ENCODE measurements at regions not wholly inside any gene's neighbourhood (a gene's known extent, or its start where the extent isn't known, plus 50 kb on each side); places are given as distances from the start of the nearest gene placed in this dataset.
"Not testable (repeated sequence)": the region's sequence is repeated elsewhere in the genome, so short reads cannot be mapped to it uniquely, and the experiment has no call there.

- WGBS (ENCODE audit: low lambda C conversion rate, missing lambda C conversion rate) = 65% methylated on average over 1 of the region's 1 CpG
- TF ChIP-seq EZH2phosphoT487 (IDR thresholded peaks at IDR 0.05; ENCODE audit: low read depth, severe bottlenecking, unreplicated experiment) = no peak
- no peaks in the 10 kb centered on the region for H3K9me3 ChIP-seq (ENCODE audit: low read depth)
- no peak overlapping the region for H3K4me2 ChIP-seq
- DNase-seq (ENCODE audit: low spot score) = no peak
- no peak overlapping the region for H3K4me3 ChIP-seq
- no peaks in the 10 kb centered on the region for H3K9me2 ChIP-seq (replicated peaks; ENCODE audit: insufficient read depth)
- H3K27ac ChIP-seq = no peak overlapping the region
- no peaks in the 10 kb centered on the region for H4K20me1 ChIP-seq (ENCODE audit: insufficient read depth, poor library complexity, severe bottlenecking)
- no peaks in the 10 kb centered on the region for H3K36me3 ChIP-seq (replicated peaks; ENCODE audit: insufficient read depth, low read depth)
- no peaks in the 10 kb centered on the region for H3K27me3 ChIP-seq
- no peaks in the 10 kb centered on the region for H3K4me1 ChIP-seq (ENCODE audit: insufficient read depth)
- H3K79me2 ChIP-seq = no peaks in the 10 kb centered on the region
- no peak overlapping the region for H2AFZ ChIP-seq
These were observed 756.1 kb upstream of the MIR17HG start for GRCh38 chr13:90591260-90591926.

- Histone ChIP-seq H3K36me3 (replicated peaks; ENCODE audit: insufficient read depth, low read depth) (no peaks in the 10 kb centered on the region), H2AFZ (no peak overlapping the region), H3K27ac (no peak overlapping the region), H3K9me2 (replicated peaks; ENCODE audit: insufficient read depth) (no peaks in the 10 kb centered on the region), H3K79me2 (no peaks in the 10 kb centered on the region), H3K4me2 (no peak overlapping the region), H4K20me1 (ENCODE audit: insufficient read depth, poor library complexity, severe bottlenecking) (no peaks in the 10 kb centered on the region), H3K27me3 (no peaks in the 10 kb centered on the region), H3K4me3 (no peak overlapping the region), H3K4me1 (ENCODE audit: insufficient read depth) (no peaks in the 10 kb centered on the region), H3K9me3 (ENCODE audit: low read depth) (no peaks in the 10 kb centered on the region)
- WGBS (ENCODE audit: low lambda C conversion rate, missing lambda C conversion rate) = 54% methylated on average over 2 of the region's 2 CpGs
- DNase-seq (ENCODE audit: low spot score) = no peak
- TF ChIP-seq EZH2 (IDR thresholded peaks at IDR 0.05; ENCODE audit: borderline replicate concordance) (no peak), CTCF (IDR thresholded peaks at IDR 0.05; ENCODE audit: poor library complexity) (no peak), EZH2phosphoT487 (IDR thresholded peaks at IDR 0.05; ENCODE audit: low read depth, severe bottlenecking, unreplicated experiment) (no peak)
These were observed 755.6 kb upstream of the MIR17HG start for GRCh38 chr13:90591927-90592268.

GRCh38 chr13:90592943-90593342 lies 754.5 kb upstream of the MIR17HG start:
- Histone ChIP-seq H3K27ac (no peak overlapping the region), H3K36me3 (replicated peaks; ENCODE audit: insufficient read depth, low read depth) (no peaks in the 10 kb centered on the region), H4K20me1 (ENCODE audit: insufficient read depth, poor library complexity, severe bottlenecking) (no peaks in the 10 kb centered on the region), H3K9me3 (ENCODE audit: low read depth) (no peaks in the 10 kb centered on the region), H3K4me2 (no peak overlapping the region), H3K9me2 (replicated peaks; ENCODE audit: insufficient read depth) (no peaks in the 10 kb centered on the region), H3K79me2 (no peaks in the 10 kb centered on the region), H3K4me1 (ENCODE audit: insufficient read depth) (no peaks in the 10 kb centered on the region), H2AFZ (no peak overlapping the region), H3K27me3 (no peaks in the 10 kb centered on the region), H3K4me3 (no peak overlapping the region)
- TF ChIP-seq EZH2 (IDR thresholded peaks at IDR 0.05; ENCODE audit: borderline replicate concordance) = no peak
- TF ChIP-seq EZH2phosphoT487 (IDR thresholded peaks at IDR 0.05; ENCODE audit: low read depth, severe bottlenecking, unreplicated experiment) = no peak
- no peak for DNase-seq (ENCODE audit: low spot score)
- 95% methylated on average over 1 of the region's 1 CpG for WGBS (ENCODE audit: low lambda C conversion rate, missing lambda C conversion rate)

GRCh38 chr13:90594681-90595080 lies 752.8 kb upstream of the MIR17HG start:
- Histone ChIP-seq H3K4me3 (no peak overlapping the region), H3K4me1 (ENCODE audit: insufficient read depth) (no peaks in the 10 kb centered on the region), H3K27me3 (no peaks in the 10 kb centered on the region), H3K36me3 (replicated peaks; ENCODE audit: insufficient read depth, low read depth) (no peaks in the 10 kb centered on the region), H3K4me2 (no peak overlapping the region), H3K79me2 (no peaks in the 10 kb centered on the region), H3K9me3 (ENCODE audit: low read depth) (no peaks in the 10 kb centered on the region), H4K20me1 (ENCODE audit: insufficient read depth, poor library complexity, severe bottlenecking) (no peaks in the 10 kb centered on the region), H3K9me2 (replicated peaks; ENCODE audit: insufficient read depth) (no peaks in the 10 kb centered on the region), H2AFZ (no peak overlapping the region), H3K27ac (no peak overlapping the region)
- DNase-seq (ENCODE audit: low spot score) = no peak
- no peak for TF ChIP-seq EZH2 (IDR thresholded peaks at IDR 0.05; ENCODE audit: borderline replicate concordance)
- 100% methylated on average over 1 of the region's 1 CpG for WGBS (ENCODE audit: low lambda C conversion rate, missing lambda C conversion rate)

GRCh38 chr13:90605664-90606063 lies 741.8 kb upstream of the MIR17HG start:
- H3K4me2 ChIP-seq = no peak overlapping the region
- no peak overlapping the region for H2AFZ ChIP-seq
- H3K27ac ChIP-seq = no peak overlapping the region
- no peaks in the 10 kb centered on the region for H3K9me3 ChIP-seq (ENCODE audit: low read depth)
- no peak overlapping the region for H3K4me3 ChIP-seq
- H4K20me1 ChIP-seq (ENCODE audit: insufficient read depth, poor library complexity, severe bottlenecking) = no peaks in the 10 kb centered on the region
- H3K9me2 ChIP-seq (replicated peaks; ENCODE audit: insufficient read depth) = no peaks in the 10 kb centered on the region
- no peak for DNase-seq (ENCODE audit: low spot score)
- H3K36me3 ChIP-seq (replicated peaks; ENCODE audit: insufficient read depth, low read depth) = no peaks in the 10 kb centered on the region
- H3K4me1 ChIP-seq (ENCODE audit: insufficient read depth) = no peaks in the 10 kb centered on the region
- no peak for TF ChIP-seq CTCF (IDR thresholded peaks at IDR 0.05; ENCODE audit: poor library complexity)
- no peak for TF ChIP-seq EZH2 (IDR thresholded peaks at IDR 0.05; ENCODE audit: borderline replicate concordance)
- no peak for TF ChIP-seq EZH2phosphoT487 (IDR thresholded peaks at IDR 0.05; ENCODE audit: low read depth, severe bottlenecking, unreplicated experiment)
- H3K79me2 ChIP-seq = no peaks in the 10 kb centered on the region
- H3K27me3 ChIP-seq = no peaks in the 10 kb centered on the region
- WGBS (ENCODE audit: low lambda C conversion rate, missing lambda C conversion rate) = 100% methylated on average over 1 of the region's 1 CpG

GRCh38 chr13:90606921-90607320 lies 740.6 kb upstream of the MIR17HG start:
- not testable (repeated sequence) for H2AFZ ChIP-seq; H3K36me3 ChIP-seq (replicated peaks; ENCODE audit: insufficient read depth, low read depth); H3K27me3 ChIP-seq; H3K27ac ChIP-seq; H3K4me1 ChIP-seq (ENCODE audit: insufficient read depth); H3K4me3 ChIP-seq; H3K9me2 ChIP-seq (replicated peaks; ENCODE audit: insufficient read depth); H3K9me3 ChIP-seq (ENCODE audit: low read depth); H3K79me2 ChIP-seq; DNase-seq (ENCODE audit: low spot score); H3K4me2 ChIP-seq; H4K20me1 ChIP-seq (ENCODE audit: insufficient read depth, poor library complexity, severe bottlenecking)
- WGBS (ENCODE audit: low lambda C conversion rate, missing lambda C conversion rate) = 97% methylated on average over 6 of the region's 6 CpGs
